HG02759 (cell line): ENCODE measurements at regions not wholly inside any gene's neighbourhood (a gene's known extent, or its start where the extent isn't known, plus 50 kb on each side); places are given as distances from the start of the nearest gene placed in this dataset.

Source experiments
- ATAC-seq: cut with Tn5 transposase; IDR thresholded peaks from one replicate; pipeline ENCODE4 v1.9.1; 2021; ENCODE audit warnings: mild to moderate bottlenecking, moderate library complexity; ENCODE audit not compliant: unreplicated experiment

DNA sequence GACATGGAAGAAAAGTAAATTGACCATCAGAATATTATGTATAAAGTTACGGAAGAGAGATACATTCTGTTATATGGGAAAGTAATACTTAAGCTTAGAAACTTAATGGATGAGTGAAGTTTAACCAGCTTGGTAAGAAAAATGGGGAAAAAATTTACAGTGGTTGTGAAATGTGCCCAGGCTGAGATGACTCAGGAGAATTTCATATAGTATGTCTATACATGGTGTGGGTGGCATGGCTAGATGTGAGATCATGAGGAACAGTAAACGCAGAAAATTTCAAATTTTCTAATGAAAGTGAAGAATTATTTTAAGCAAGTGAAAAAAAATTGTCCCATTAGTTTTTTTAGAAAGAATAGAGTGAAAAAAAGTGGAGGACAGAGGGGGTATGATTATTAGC, 552.5 kb upstream of the SORCS1 start:
- no peak for ATAC-seq

DNA sequence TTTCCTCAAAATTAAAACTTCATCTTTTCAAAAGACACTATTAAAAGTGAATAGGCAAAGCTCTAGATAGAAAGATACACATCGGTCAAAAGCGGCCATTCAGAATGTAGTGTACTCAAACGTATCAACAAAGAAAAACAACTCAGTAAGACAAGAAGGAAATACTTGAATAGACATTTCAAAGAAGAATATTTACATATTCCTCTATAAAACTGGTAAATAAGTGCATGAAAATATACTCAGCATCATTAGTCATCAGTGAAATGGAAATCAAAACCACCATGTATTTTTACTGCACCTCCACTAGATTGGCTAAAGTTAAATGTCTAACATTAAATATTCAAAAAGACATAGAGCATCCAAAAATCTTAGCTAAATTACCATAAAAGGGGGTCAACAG, 551.1 kb upstream of the SORCS1 start:
- no peak for ATAC-seq

DNA sequence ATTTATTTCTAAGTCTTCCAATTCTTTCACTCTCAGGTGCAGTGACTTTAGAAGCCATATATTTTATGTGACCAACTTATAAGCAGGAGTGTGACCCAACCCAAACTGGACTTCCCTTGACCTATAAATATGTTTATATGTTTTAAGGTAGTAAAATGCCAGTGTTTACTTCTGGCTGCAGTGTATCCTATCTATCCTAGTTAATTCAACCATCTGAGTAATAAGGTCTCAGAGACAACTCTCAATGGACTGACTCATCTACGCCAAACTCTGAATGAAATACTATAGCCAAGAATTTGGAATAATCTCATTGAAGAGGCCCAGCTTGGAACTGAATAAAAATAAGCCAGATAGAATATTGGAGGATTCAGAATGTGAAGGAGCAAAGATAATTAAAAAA, 544.5 kb upstream of the SORCS1 start:
- no peak for ATAC-seq

DNA sequence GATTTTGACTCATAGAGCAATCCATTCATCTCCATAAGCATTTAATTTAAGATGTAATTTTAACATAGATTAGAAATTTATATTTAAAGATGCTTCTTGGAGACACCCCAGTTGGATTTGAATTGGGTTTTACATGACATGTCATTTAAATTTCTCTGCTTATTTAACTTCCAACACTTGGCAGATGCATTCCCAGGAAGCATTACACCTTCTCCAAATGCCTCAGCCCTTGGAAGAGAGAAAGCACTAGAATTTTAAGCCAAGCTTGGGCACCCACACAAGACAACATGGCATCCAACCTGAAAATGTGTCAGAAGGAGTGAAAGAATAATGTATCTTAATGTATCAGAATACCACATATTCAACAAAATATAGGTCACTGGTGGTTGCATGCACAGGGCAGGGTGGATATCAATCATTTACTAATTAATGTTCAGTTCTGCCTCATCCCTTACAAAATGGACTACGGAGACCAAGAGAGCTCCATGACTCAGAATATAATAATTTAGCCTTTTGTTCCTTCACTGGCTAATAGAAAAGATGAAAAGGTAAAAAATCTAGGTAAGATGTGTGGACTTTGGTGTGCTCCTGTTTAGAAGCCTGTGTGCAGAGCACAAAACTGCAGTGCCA, 541.7 kb upstream of the SORCS1 start:
- ATAC-seq = no peak

DNA sequence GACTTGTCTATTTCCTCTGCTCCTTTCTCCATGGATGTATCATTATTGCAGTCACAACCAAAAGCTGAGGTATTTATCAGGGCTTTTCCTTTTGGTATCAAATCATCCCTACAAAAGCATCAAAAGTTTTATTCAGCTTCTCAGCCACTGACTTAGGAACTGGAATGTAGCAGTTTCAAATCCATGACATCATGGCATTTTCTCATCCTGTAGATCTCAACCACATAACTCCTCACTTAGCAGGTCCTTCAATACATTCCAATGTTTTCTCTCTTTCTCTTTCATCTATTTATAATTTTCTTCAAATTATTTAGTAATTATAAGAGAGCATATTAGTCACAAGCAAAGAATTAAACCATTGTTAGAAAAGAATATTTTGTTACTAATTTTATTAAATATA, 537.4 kb upstream of the SORCS1 start:
- ATAC-seq = no peak

DNA sequence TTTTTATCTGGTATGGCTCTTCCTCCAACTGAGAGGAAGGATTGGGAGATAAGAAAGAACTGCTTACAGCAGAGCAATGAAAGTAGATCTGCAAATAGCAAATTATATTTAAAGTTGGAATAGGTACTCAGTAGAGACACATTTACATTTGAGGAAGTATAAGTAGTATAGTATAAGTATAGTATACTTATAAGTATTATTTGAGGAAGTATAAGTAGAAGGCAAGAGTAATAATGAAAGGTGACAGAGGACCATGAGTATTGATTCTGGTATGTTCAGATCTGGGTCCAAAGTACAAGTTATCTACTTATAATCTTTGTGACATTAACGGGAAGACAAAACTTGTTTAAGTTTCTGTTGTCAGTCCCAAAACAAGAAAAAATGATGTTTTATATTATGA, 527.6 kb upstream of the SORCS1 start:
- no peak for ATAC-seq

DNA sequence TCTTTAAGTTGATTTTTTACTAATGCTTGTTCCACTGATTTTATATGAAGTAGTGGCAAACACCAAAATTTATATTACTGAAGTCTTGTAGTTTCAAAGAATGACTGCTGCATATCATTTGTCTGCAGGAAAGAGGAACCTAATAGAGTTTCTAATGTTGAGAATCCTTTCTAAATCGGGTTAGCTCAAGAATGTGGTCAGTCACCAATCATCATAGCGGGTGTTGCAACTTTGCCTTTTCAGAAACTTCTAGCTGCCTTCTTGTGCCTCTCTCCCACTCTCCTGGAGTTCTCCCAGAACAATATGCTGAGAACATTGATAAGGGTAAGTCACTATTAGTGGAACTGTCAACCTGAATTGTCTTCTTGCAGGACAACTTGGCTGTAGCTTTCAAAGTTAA, 524.8 kb upstream of the SORCS1 start:
- no peak for ATAC-seq

DNA sequence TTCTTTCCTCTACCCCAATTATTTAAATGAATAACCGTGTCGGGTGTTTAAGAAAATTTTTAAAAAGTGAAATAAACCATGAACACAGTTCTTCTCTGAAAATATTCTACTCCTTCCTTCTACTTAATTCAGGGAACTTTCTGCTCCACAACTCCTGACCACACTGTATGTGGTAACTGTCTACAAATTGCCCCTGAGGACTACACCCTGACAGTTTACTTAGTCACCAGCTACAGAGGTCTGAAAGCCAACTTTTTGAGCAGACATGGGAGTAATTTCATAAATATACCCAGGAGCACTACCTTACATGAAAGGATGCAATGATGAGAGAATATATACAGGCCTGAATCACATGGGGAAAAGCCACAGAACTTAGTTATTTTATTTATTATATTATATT, 523.2 kb upstream of the SORCS1 start:
- ATAC-seq = no peak

DNA sequence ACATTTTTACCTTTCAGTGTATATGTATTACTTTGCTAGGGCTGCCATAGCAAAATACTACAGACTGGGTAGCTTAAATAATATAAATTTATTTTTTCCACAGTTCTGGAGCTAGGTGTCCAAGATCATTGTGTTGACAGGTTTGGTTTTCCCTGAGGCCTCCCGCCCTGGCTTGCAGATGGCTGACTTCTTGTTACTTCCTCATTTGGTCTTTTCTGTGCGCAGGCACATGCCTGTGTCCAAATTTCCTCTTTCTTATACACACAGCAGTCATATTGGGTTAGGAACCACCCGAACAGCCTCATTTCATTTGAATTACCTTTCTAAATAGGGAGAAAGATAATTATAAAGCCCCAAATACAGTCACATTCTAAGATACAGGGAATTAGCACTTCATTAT, 521.6 kb upstream of the SORCS1 start:
- ATAC-seq = peak; percentile 60

DNA sequence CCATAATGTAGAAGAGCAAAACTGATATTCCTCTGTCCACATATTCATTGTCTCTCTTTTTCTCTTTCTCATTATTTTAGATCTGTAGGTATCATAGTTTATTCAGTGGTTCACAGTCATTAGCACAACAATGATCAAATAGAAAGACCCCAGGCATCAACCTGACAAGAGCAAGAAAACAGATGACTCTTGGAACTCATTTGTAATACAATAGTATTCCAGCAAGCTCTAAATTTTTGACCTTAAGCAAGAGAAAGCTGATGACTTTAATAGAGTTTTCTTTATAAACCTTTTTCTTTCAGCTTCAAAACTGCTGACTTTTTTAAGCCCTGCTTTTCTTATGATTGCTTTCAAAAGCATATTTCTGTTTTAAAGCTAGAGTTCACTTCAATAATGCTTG, 507.5 kb upstream of the SORCS1 start:
- ATAC-seq = no peak

DNA sequence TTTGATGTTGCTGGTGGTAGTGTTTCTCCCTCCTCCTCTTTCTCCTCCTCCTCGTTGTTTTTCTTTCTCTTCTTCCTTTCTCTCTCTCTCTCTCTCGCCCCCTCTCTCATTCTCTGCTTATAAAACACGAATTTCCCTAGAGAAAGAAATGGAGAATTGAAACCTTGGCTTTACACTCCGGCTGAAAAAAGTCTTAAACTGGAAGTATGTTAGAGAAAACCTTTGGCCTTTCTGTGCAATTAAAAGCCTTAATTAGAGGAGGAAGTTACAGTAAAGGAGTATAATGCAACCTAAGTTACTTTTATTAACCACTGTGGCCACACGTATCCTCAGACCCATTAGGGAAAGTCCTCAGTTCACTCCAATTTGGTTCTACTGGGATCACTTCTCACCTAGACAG, 501.7 kb upstream of the SORCS1 start:
- ATAC-seq = no peak

DNA sequence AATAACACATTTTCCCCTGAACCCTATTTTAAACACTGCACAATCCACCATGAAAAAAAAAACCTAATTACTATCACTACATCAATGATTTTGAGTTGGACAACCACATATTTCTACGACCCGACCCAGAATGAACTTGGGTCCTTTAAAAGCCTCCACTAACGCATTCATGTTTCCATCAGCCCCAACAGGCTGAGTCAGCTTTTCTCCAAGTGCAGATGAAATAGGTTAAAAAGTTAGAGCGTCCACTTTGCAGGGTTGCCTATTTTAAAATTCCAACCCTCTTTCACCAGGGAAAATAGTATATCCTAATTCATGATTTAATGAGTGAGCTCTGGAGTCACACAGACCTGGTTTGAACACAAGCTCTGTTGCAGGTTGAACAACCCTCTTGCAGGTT, 501.0 kb upstream of the SORCS1 start:
- ATAC-seq = no peak

DNA sequence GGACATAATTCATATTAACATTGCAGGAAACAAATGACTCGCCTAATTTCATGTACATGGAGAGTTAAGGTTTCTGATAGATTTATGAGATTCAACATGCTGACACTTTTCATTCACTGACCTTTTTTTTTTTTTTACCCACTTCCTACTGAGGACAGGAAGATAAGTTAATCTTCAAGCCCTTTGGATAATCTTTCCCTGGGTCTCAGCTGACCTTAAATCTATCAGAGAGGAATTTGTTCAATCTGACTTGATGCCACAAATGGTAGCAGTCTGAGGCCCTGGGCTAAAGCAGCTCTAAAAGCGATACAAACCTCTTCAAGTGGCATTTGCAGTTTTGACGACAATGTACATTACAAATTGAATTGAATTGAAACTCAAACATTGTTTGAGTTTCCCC, 493.3 kb upstream of the SORCS1 start:
- no peak for ATAC-seq

DNA sequence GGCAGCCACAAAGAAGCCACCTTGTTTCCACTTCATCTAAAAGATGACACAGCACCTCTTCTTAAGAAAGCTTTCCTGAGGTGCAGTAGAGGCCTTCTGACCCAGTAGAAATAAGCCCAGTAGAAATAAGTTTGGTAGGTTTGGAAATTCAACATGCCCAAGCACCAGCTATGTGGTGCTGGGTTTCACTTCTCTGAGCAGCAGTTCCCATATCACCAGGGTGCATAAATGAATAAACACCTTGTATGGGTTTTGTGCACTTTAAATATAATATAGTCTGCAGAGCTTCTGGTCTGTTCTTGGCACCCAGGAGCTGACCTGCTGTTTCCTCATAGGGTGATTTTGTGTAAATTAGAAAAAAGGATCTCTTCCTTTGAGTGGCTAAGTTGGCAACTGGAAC, 492.4 kb upstream of the SORCS1 start:
- no peak for ATAC-seq

DNA sequence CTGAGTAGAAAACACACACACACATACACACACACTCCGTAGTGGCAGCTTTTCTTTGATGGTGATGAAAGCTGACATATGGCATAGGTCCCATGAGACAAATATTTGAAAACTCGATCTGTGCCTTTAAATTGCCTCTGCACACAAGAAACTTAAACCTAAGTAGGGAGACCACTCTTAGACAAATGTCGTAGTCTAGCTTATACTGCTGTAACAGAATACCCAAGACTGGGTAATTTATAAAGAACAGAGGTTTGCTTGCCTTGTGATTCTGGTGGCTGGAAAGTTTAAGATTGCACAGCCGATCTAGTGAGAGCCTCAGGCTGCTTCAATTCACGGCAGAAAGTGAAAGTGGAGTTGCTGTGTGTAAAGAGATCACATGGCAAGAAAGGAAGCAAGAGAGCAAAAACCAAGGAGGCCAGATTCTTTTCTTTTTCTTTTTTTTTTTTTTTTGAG, 489.4 kb upstream of the SORCS1 start:
- peak; percentile 87 for ATAC-seq

DNA sequence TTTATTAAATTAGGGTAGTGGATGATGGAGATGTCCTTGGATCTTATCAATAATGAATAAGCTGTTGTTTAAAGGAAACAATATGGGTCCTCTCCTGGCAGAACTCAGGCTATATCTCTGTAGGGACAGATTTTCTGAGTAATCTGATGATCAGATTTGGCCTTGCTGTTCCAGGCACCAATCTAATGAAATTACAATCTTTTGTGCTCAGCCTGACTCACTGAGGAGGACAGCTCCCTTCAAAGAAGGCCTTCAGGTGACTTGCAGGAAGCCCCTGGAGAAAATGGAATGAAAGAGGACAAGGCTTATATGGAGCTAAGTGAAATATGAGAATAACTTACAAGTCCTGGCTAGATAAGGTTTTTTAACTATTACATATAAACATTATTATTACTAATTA, 486.4 kb upstream of the SORCS1 start:
- ATAC-seq = no peak

DNA sequence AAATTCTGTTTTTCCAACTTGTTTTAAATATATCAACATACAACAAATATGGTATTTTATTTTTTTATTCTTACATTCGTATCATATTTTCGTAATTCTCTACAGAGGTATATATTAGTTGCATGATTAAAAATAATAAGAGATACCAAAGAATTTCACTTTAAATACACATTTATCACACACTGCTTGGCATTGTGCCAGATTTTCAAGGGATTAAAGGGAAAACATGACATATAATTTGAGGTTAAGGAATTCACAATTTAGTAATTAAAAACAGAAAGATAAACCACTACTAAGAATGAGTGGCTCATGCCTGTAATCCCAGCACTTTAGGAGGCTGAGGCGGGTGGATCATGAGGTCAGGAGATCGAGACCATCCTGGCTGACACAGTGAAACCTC, 484.7 kb upstream of the SORCS1 start:
- no peak for ATAC-seq

DNA sequence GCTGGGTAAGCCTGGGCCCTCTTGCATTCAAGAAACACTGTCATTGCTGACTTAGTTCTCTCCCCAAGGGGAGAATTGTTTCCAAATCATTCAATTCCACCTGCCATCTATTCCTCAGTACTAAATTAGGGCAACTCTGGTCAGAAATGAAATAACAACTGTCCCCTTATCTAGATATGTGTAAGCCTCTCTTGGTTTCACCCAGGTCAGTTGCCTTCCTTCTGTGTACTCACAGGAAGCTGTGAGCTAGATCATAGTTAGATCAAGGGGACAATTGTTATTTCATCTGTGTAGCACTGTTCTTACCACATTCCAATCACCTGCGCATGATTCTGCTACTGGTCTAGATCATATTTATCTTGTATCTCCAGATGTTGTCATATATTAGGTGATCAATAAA, 483.0 kb upstream of the SORCS1 start:
- no peak for ATAC-seq

DNA sequence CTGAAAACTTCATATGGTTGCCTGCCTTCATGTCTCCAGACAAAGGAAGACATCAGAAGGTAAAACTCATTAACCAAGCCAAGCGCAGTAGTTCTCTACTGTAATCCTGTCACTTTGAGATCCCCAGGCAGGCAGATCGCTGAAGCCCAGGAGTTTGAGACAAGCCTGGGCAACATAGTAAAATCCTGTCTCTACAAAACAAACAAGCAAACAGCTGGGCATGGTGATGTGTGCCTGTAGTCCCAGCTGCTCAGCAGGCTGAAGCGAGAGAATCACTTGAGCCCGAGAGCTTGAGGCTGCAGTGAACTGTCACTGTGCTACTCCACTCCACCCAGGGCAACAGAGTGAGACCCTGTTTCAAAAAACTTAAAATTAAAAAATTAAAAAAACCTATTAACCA, 467.4 kb upstream of the SORCS1 start:
- no peak for ATAC-seq

DNA sequence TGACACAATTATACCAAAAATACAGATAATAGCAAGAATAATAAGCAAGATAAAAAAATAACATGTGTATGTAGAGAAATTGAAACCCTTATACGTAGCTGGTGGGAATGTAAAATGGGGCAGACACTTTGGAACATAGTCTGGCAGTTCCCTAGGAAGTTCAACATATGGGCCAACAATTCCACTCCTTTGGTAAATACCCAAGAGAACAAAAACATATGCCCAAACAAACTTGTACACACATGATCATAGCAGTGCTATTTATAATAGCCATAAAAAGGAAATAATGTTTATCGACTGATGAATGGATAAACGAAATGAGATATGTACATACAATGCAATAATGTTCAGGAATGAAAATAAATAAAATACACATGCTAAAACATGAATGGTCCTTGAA, 462.4 kb upstream of the SORCS1 start:
- ATAC-seq = no peak

DNA sequence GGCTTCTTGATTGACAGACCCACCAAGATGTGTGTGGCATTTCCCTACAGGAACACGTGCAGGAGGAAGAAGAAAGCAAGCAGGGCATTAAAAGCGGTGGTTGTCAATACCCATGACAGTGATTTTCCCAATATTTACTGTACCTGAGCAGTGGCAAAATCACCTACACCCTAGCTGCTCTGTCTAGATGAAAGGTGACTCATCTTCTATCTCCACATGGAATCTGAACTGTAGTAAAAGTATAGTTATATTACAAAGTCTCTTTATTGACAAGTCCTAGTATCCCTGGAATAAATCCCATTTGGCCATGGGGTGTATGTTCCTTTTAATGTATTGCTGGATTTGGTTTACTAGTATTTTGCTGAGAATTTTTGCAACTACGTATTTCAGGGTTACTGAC, 458.8 kb upstream of the SORCS1 start:
- no peak for ATAC-seq

DNA sequence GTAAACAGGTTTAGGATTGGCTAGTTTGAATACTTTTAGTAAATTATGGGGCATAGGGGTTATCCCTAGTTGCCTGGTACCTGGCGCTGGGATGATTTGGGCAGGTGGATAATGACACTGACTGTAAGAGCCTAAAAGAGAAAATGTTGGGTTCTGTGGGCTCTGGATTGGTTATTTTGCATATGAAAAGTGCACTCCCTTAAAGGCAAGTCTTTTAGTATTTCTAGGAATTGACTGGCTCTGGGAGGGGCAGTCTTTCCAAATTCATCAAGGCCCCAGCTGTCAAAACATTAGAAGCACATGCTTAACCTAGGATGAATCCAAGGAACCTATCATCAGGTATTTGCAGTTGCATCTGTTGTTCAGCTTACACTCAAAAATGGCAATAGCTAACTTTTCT, 454.6 kb upstream of the SORCS1 start:
- no peak for ATAC-seq

DNA sequence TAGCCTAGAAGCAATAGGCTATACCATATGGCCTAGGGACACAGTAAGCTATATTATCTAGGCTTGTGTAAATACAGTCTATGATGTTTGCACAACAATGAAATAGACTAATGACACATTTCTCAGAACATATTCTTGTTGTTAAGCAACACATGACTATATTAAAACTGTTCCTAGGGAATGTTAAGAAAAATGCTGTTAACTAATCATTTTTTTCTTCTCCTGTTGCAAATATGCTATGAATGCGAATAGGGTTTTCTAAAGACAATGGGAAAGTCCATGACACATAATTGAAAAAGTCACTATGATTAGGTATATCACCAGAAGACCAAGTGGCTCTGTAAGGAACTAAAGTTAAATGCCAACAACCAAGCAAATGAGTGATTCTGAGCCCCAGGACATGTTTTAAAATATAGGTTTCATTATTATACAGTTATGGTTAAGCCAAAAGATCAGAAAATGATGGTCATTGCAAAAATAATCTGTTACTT, 454.0 kb upstream of the SORCS1 start:
- no peak for ATAC-seq
